ENCODE measurements at regions not wholly inside any gene's neighbourhood (a gene's known extent, or its start where the extent isn't known, plus 50 kb on each side); places are given as distances from the start of the nearest gene placed in this dataset.

DNA sequence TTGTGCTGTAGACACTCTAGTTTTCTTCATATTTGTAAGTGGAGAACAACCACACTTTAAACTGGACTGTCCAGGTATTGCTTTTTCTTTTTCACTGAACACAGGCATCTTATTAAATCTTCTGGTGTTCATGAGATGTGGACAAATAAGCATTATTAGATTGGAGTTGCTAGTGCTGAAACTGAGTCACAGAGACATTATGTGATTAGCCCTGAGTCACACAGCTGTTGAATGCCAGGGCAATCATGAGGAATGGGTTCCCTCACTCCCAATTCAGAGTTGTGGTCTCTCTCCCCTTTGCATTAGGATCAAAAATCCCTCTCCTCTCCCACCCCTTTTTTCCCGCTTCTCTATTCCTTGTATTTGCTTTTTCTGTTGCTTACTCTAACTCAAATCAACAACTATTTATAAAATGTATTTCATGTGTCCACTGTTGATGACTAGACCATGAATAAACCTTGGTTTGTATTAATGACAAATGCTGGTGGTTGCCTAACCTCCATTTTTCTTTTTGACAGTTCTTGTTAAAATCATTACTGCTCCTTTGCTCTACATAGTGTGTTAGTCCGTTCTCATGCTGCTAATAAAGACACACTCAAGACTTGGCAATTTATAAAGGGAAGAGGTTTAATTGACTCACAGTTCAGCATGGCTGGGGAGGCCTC, 738.2 kb downstream of the BRINP1 start:
- Histone ChIP-seq H3K9me3 (peaks cover 0 to 6% (median under 1%) of the 10 kb centered on the region in 4 donors), H3K27ac (replicated peaks in 1 of 4) (no peak overlapping the region), H3K4me3 (no peak overlapping the region), H3K36me3 (no peaks in the 10 kb centered on the region), H3K27me3 (no peaks in the 10 kb centered on the region), H3K4me1 (no peaks in the 10 kb centered on the region)
- 87% methylated on average over 2 of the region's 2 CpGs for WGBS
- TF ChIP-seq EP300 (IDR thresholded peaks at IDR 0.05) = no peak
- no peak for TF ChIP-seq POLR2A (IDR thresholded peaks at IDR 0.05; ENCODE audit: low read depth)
- TF ChIP-seq, protein P1, sequence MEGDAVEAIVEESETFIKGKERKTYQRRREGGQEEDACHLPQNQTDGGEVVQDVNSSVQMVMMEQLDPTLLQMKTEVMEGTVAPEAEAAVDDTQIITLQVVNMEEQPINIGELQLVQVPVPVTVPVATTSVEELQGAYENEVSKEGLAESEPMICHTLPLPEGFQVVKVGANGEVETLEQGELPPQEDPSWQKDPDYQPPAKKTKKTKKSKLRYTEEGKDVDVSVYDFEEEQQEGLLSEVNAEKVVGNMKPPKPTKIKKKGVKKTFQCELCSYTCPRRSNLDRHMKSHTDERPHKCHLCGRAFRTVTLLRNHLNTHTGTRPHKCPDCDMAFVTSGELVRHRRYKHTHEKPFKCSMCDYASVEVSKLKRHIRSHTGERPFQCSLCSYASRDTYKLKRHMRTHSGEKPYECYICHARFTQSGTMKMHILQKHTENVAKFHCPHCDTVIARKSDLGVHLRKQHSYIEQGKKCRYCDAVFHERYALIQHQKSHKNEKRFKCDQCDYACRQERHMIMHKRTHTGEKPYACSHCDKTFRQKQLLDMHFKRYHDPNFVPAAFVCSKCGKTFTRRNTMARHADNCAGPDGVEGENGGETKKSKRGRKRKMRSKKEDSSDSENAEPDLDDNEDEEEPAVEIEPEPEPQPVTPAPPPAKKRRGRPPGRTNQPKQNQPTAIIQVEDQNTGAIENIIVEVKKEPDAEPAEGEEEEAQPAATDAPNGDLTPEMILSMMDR (IDR thresholded peaks at IDR 0.05) = no peak
- TF ChIP-seq POLR2AphosphoS5 (IDR thresholded peaks at IDR 0.05) = no peak
- intact Hi-C loops (cut with DNase I) = no loop called here
- DNase-seq (ENCODE audit: extremely low spot score) = no peak

DNA sequence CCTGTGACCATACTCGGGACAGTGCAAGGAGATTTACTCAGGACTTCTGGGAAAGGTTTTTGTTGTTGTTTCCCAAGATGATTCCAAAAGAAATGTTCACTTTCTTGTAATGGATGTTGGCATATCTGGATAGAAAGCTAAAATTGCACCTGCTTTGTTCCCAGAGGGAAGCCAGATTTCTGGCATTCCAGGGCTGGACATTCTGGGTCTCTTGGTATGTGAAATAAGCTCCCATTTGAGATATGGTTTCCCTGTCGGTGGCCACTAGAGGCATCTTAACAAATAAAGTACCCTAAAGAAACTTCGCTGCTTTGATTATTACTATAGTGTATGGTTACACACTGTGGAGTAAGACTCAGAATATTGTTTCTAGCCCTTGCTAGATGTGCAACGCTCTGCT, 737.3 kb downstream of the BRINP1 start:
- H3K4me1 ChIP-seq = no peaks in the 10 kb centered on the region
- H3K27ac ChIP-seq (replicated peaks in 1 of 4) = no peak overlapping the region
- H3K36me3 ChIP-seq = no peaks in the 10 kb centered on the region
- no peak for TF ChIP-seq POLR2A (IDR thresholded peaks at IDR 0.05; ENCODE audit: low read depth)
- TF ChIP-seq POLR2AphosphoS5 (IDR thresholded peaks at IDR 0.05) = no peak
- no peak for TF ChIP-seq EP300 (IDR thresholded peaks at IDR 0.05)
- TF ChIP-seq, protein P1 (IDR thresholded peaks at IDR 0.05) = no peak
- intact Hi-C loops (cut with DNase I) = no loop called here
- H3K4me3 ChIP-seq = no peak overlapping the region
- H3K9me3 ChIP-seq = peaks cover 0 to 6% (median 0%) of the 10 kb centered on the region in 4 donors
- WGBS = 68% methylated on average over 4 of the region's 4 CpGs
- no peaks in the 10 kb centered on the region for H3K27me3 ChIP-seq
- DNase-seq (ENCODE audit: extremely low spot score) = no peak

DNA sequence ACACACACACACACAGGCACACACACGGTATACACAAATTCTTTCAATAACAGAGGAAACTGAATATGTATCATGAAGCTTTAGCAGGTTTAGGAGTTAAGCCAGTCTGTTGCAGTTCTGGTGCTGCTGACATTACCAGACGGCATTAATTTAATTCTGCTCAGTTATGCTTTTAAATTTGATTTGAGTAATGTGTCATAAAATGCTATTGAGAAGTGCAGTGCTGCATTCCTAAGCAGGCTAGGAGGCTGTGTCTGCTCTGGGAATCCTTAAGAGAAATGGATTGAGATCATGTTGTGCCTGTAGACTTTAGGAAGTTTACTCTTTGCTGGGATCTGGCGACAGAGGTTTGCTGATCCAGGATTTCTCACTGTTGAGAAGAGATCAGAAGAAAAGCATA, 733.8 kb downstream of the BRINP1 start:
- whole genome bisulfite sequencing = 51% methylated on average over 3 of the region's 3 CpGs
- peaks cover 0 to 5% (median 0%) of the 10 kb centered on the region in 4 donors for H3K27me3 ChIP-seq

DNA sequence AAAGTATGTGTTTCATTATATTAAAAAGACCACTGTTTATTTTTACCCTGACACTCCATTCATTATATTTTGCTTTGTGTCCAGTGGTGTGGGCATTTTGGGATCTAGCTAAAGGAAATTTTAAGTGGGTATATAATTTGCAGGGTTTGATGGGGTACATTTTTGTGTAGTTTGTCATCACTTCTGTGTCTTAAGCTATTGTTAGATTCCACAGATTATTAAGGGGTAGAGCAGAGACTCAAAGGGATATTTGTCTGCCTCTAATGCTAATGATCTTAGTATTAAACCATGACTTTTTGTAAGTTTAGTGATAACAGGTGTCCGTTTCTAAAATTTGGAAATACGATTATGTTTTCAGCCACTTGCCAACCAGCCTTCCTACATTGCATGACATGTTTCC, 731.6 kb downstream of the BRINP1 start:
- TF ChIP-seq, protein P1 (IDR thresholded peaks at IDR 0.05) = no peak
- TF ChIP-seq EP300 (IDR thresholded peaks at IDR 0.05) (no peak), POLR2AphosphoS5 (IDR thresholded peaks at IDR 0.05) (no peak), POLR2A (IDR thresholded peaks at IDR 0.05; ENCODE audit: low read depth) (no peak)
- DNase-seq (ENCODE audit: extremely low spot score) = no peak
- 89% methylated on average over 2 of the region's 2 CpGs for WGBS

More for the DNA sequence above, 733.8 kb downstream of the BRINP1 start:
- H3K36me3 ChIP-seq = no peaks in the 10 kb centered on the region
- intact Hi-C loops (cut with DNase I) = no loop called here
- no peaks in the 10 kb centered on the region for H3K4me1 ChIP-seq
- H3K4me3 ChIP-seq = no peak overlapping the region
- TF ChIP-seq POLR2AphosphoS5 (IDR thresholded peaks at IDR 0.05) (no peak), EP300 (IDR thresholded peaks at IDR 0.05) (no peak), POLR2A (IDR thresholded peaks at IDR 0.05; ENCODE audit: low read depth) (no peak)
- TF ChIP-seq, protein P1 (IDR thresholded peaks at IDR 0.05) = no peak
- no peak overlapping the region for H3K27ac ChIP-seq (replicated peaks in 1 of 4)
- H3K9me3 ChIP-seq = peaks cover 0 to 18% (median 11%) of the 10 kb centered on the region in 4 donors
- no peak for DNase-seq (ENCODE audit: extremely low spot score)

More for the DNA sequence above, 731.6 kb downstream of the BRINP1 start:
- no peak overlapping the region for H3K4me3 ChIP-seq
- H3K4me1 ChIP-seq = no peaks in the 10 kb centered on the region
- intact Hi-C loops (cut with DNase I) = no loop called here
- no peak overlapping the region for H3K27ac ChIP-seq (replicated peaks in 1 of 4)
- peaks cover 0 to 5% (median 0%) of the 10 kb centered on the region in 4 donors for H3K27me3 ChIP-seq
- H3K36me3 ChIP-seq = no peaks in the 10 kb centered on the region
- H3K9me3 ChIP-seq = peaks cover 0 to 18% (median 11%) of the 10 kb centered on the region in 4 donors

Measured in esophagus muscularis mucosa (tissue), 4 donors.